Naive B cell (primary cell): ENCODE measurements at regions not wholly inside any gene's neighbourhood (a gene's known extent, or its start where the extent isn't known, plus 50 kb on each side); places are given as distances from the start of the nearest gene placed in this dataset.
A peak's percentile ranks its signal among the peaks of the same experiment; 100 is the strongest.
"Not testable (repeated sequence)": the region's sequence is repeated elsewhere in the genome, so short reads cannot be mapped to it uniquely, and the experiment has no call there.

Experiments
- ATAC-seq, 2 donors: fragments of 150-1000 bp; cut with Tn5 transposase; 2 replicates each; pipeline ENCODE4 v1.10.0; 2021; ENCODE audit warnings: low read depth in 2 of 2, mild to moderate bottlenecking in 2 of 2, moderate library complexity in 2 of 2
- DNase-seq: peaks from one replicate; pipeline ENCODE4 v3.0.0; 2022
- H3K27ac Mint-ChIP-seq, 6 donors: one replicate each; pipeline ENCODE4 v1.8.0; 2020 to 2022; ENCODE audit warnings: mild to moderate bottlenecking in 6 of 6, mixed read lengths in 6 of 6, moderate library complexity in 5 of 6, inconsistent platforms in 2 of 6
- H3K27me3 Mint-ChIP-seq, 3 donors: one replicate each; pipeline ENCODE4 v1.8.0; 2021 to 2022; ENCODE audit warnings: mixed read lengths in 3 of 3, mild to moderate bottlenecking in 1 of 3
- H3K36me3 Mint-ChIP-seq, 2 donors: one replicate each; pipeline ENCODE4 v1.8.0; 2020 to 2022; ENCODE audit warnings: mixed read lengths in 2 of 2, inconsistent platforms in 1 of 2, mild to moderate bottlenecking in 1 of 2
- H3K4me1 Mint-ChIP-seq, 3 donors: one replicate each; pipeline ENCODE4 v1.8.0; 2020 to 2022; ENCODE audit warnings: mixed read lengths in 3 of 3, inconsistent platforms in 1 of 3, mild to moderate bottlenecking in 1 of 3, moderate library complexity in 1 of 3
- H3K4me3 Mint-ChIP-seq, 8 donors: one replicate each; pipeline ENCODE4 v1.8.0; 2020 to 2022; ENCODE audit warnings: mild to moderate bottlenecking in 8 of 8, mixed read lengths in 8 of 8, moderate library complexity in 8 of 8, inconsistent platforms in 2 of 8
- H3K9me3 Mint-ChIP-seq, 7 donors: one replicate each; pipeline ENCODE4 v1.8.0; 2020 to 2022; ENCODE audit warnings: mixed read lengths in 7 of 7, mild to moderate bottlenecking in 5 of 7, inconsistent platforms in 2 of 7, moderate library complexity in 1 of 7

GRCh38 chr3:81182086-81182875, 579.2 kb downstream of the GBE1 start:
- H3K27me3 Mint-ChIP-seq, H3K4me3 Mint-ChIP-seq, DNase-seq, ATAC-seq, H3K36me3 Mint-ChIP-seq, H3K4me1 Mint-ChIP-seq: not testable (repeated sequence)
- peak overlapping the region in 1 of 6 donors; percentile 25 for H3K27ac Mint-ChIP-seq
- peaks cover 4 to 19% (median 12%) of the 10 kb centered on the region in 7 donors for H3K9me3 Mint-ChIP-seq

DNA sequence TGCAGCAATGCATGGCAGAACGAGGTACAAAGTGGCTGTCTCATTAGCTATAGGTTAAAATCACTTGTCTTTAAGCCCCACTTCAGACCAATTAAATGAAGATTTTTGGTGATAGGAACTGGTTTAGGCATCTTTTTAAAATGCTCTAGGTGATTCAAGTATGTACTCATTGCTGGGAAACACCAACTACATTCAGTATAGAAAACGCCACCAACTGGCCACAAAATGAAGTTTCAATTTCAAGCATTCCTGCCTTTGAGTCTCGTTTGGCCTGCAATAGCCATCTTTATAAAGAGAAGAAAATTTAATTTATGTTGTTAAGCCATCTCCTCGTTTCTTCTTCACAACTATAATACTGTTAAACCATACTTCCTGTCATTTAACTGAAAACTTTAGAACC, 587.9 kb downstream of the GBE1 start:
- no peak for ATAC-seq

DNA sequence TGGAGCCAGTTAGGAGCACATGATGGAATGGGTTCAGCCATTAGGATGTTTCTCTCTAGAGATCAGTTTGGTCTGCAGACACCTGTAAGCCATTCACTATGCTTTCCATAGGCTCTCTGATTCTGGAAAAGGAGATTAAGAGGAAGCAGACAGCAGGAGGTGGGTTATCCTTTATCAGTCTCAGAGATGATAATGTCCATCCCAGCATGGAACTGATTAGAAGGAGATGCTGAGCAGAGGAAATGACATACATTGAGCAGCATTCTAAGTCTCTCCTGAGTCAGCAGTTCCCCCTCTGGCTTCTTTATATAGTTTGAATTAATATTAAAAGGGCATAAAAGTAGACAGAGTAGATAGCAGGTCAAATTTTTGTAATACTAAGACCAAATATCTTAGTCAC, 591.1 kb downstream of the GBE1 start:
- ATAC-seq, result no peak
- H3K9me3 Mint-ChIP-seq, result peaks cover 0 to 11% (median 4%) of the 10 kb centered on the region in 7 donors

More for the DNA sequence above, 587.9 kb downstream of the GBE1 start:
- Mint-ChIP-seq H3K27me3 (no peaks in the 10 kb centered on the region), H3K4me1 (no peaks in the 10 kb centered on the region), H3K9me3 (peaks cover 0 to 7% (median 0%) of the 10 kb centered on the region in 7 donors), H3K36me3 (no peaks in the 10 kb centered on the region), H3K27ac (no peak overlapping the region), H3K4me3 (no peak overlapping the region)
- DNase-seq, result no peak

DNA sequence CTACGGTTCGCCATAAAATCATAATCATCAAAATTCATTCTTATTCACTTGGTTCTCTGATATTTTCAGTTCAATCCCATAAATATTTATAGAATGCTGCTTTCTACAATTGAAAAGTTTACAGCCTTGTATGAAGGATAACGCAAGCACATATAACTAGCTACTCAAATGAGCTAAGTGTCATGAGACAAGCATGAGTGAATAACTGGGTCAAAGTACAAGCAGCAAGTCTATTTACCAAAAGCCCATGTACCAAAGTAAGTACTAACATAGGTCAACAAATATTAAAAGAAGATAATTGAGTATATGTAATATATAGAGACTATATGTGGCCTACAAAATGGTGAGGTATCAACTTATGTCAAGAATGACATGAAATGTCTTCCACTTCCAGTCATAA, 596.6 kb downstream of the GBE1 start:
- H3K4me1 Mint-ChIP-seq, result no peaks in the 10 kb centered on the region
- H3K4me3 Mint-ChIP-seq, result no peak overlapping the region
- ATAC-seq (no peak), DNase-seq (no peak)
- H3K27me3 Mint-ChIP-seq, result no peaks in the 10 kb centered on the region
- H3K27ac Mint-ChIP-seq, result no peak overlapping the region
- no peaks in the 10 kb centered on the region for H3K36me3 Mint-ChIP-seq
- peaks cover 0 to 11% (median 4%) of the 10 kb centered on the region in 7 donors for H3K9me3 Mint-ChIP-seq

More for the DNA sequence above, 591.1 kb downstream of the GBE1 start:
- H3K4me1 Mint-ChIP-seq, result no peaks in the 10 kb centered on the region
- H3K4me3 Mint-ChIP-seq, result no peak overlapping the region
- H3K36me3 Mint-ChIP-seq, result no peaks in the 10 kb centered on the region
- no peak for DNase-seq
- no peaks in the 10 kb centered on the region for H3K27me3 Mint-ChIP-seq
- H3K27ac Mint-ChIP-seq, result no peak overlapping the region

- DNase-seq, result no peak
- no peak overlapping the region for H3K27ac Mint-ChIP-seq
- H3K9me3 Mint-ChIP-seq, result peaks cover 0 to 9% (median 4%) of the 10 kb centered on the region in 7 donors
- H3K36me3 Mint-ChIP-seq, result no peaks in the 10 kb centered on the region
- H3K4me1 Mint-ChIP-seq, result no peaks in the 10 kb centered on the region
- H3K4me3 Mint-ChIP-seq, result no peak overlapping the region
- ATAC-seq, result no peak
- no peaks in the 10 kb centered on the region for H3K27me3 Mint-ChIP-seq
Observed at GRCh38 chr3:81161851-81162250, 599.6 kb downstream of the GBE1 start.

- no peak for DNase-seq
- no peak for ATAC-seq
- Mint-ChIP-seq H3K4me3 (no peak overlapping the region), H3K36me3 (no peaks in the 10 kb centered on the region), H3K9me3 (peaks cover 0 to 14% (median 7%) of the 10 kb centered on the region in 7 donors), H3K27me3 (no peaks in the 10 kb centered on the region), H3K27ac (no peak overlapping the region), H3K4me1 (no peaks in the 10 kb centered on the region)
Observed at GRCh38 chr3:81161100-81161499, 600.3 kb downstream of the GBE1 start.

DNA sequence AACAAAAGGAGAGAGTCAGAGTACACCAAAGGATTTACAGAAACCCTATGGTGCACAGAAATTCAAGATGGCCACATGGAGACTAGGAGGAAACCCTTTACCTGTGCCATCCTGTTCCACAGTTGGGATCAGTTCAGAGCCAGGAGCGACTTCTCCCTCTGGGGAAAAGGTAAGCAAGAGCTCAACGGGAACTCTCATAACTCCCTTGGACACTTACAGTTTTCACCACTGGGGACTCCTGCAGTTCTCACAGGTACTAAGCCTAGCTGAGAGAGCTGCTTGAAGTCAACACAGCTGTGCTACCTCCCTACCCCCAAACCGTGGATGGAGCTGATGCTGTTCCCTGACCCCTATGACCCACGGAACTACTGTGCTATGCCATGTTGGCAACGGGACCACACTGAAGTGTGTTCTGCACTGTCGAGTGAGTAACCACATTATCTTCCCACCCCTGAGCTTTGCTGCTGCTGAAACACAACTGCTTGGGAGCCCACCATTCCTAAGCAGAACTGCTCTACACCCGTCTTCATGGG, 606.8 kb downstream of the GBE1 start:
- no peak overlapping the region for H3K27ac Mint-ChIP-seq
- H3K4me1 Mint-ChIP-seq, result no peaks in the 10 kb centered on the region
- H3K9me3 Mint-ChIP-seq, result peaks cover 2 to 17% (median 10%) of the 10 kb centered on the region in 7 donors

DNA sequence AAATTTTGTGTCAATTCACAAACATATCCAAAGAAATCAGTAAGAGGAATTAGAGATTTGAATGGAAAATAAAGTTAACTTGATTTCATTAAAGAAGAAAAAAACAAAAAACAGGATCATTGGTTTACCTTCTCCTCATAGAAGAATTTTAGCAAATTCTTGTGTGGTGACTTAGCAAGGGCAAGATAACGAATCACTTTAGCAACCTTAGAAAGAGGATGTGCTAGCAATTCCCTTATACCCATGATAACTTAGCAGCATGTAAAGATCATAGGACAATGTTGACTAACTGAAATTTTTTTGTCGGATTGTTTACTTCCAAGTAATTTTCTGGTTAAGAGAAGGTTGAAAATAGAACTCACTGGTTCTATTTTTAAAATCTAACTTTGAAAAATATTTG, 609.3 kb downstream of the GBE1 start:
- DNase-seq (no peak), ATAC-seq (no peak)
- H3K27me3 Mint-ChIP-seq, result no peaks in the 10 kb centered on the region
- no peak overlapping the region for H3K4me3 Mint-ChIP-seq
- H3K9me3 Mint-ChIP-seq, result peaks cover 2 to 17% (median 8%) of the 10 kb centered on the region in 7 donors
- H3K36me3 Mint-ChIP-seq, result no peaks in the 10 kb centered on the region
- no peaks in the 10 kb centered on the region for H3K4me1 Mint-ChIP-seq
- H3K27ac Mint-ChIP-seq, result no peak overlapping the region

More for the DNA sequence above, 606.8 kb downstream of the GBE1 start:
- Mint-ChIP-seq H3K4me3 (no peak overlapping the region), H3K36me3 (no peaks in the 10 kb centered on the region), H3K27me3 (no peaks in the 10 kb centered on the region)
- no peak for DNase-seq
- ATAC-seq, result no peak

DNA sequence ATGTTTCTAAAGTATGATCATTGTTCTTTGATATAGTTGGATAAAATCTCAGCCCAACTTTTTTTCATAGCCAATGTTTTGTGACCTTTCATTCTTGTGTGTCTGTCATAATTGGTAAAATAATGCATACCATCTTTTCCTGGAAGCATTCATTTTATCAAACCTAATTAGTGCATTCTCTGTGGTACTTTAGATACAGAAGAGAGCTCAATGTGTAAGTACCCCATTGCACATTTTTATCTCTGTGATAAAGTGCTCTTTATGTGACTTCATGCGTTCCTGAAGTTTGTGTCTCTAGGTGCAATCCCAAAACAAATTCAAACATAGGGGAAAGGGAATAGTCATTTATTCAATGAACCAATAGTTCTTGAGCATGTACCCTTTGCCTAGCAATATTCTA, 628.5 kb downstream of the GBE1 start:
- no peak overlapping the region for H3K27ac Mint-ChIP-seq
- ATAC-seq (no peak), DNase-seq (no peak)
- no peaks in the 10 kb centered on the region for H3K36me3 Mint-ChIP-seq
- no peak overlapping the region for H3K4me3 Mint-ChIP-seq
- H3K27me3 Mint-ChIP-seq, result no peaks in the 10 kb centered on the region
- H3K9me3 Mint-ChIP-seq, result peaks cover 1 to 22% (median 4%) of the 10 kb centered on the region in 7 donors
- no peaks in the 10 kb centered on the region for H3K4me1 Mint-ChIP-seq

DNA sequence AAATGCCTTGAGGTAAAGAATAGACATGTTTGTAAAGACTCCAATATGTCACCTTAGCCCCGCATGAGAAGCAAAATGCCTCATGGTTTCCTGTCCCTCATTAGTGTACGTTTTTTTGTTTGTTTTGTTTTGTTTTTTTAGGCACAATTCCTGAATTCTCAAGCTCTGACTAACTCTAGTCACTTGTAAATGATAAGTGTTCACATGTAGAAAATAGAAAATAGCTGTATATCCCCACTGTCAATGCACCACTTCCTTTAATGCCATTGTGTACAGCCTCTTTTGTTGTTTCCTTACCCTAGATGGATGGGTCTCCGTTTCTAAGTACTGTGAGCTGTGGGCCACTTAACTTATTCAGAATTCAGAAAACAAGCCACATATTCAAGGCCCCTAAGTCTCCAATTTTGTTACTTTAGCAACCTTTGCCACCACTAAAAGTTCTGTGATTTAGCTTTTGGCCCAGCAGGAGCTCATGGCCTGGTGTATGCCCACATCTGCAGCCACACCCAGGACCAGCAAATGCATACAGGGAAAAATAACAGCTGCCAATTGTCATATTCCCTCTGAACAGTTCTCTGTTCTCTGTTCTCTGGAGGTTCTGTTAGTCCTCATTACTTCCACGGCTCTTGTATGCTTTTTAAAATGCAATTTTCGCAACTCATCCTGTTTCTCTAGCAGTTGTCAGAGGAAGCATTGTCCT, 655.5 kb downstream of the GBE1 start:
- Mint-ChIP-seq H3K27ac (no peak overlapping the region), H3K27me3 (no peaks in the 10 kb centered on the region), H3K36me3 (no peaks in the 10 kb centered on the region)

GRCh38 chr3:81105206-81105605, 656.2 kb downstream of the GBE1 start:
- Mint-ChIP-seq H3K4me3 (no peak overlapping the region), H3K9me3 (peaks cover 0 to 10% (median 3%) of the 10 kb centered on the region in 7 donors), H3K27me3 (no peaks in the 10 kb centered on the region), H3K4me1 (no peaks in the 10 kb centered on the region), H3K36me3 (no peaks in the 10 kb centered on the region), H3K27ac (no peak overlapping the region)
- no peak for DNase-seq
- ATAC-seq, result no peak

More for the DNA sequence above, 655.5 kb downstream of the GBE1 start:
- Mint-ChIP-seq H3K4me1 (no peaks in the 10 kb centered on the region), H3K4me3 (no peak overlapping the region), H3K9me3 (peaks cover 2 to 10% (median 4%) of the 10 kb centered on the region in 7 donors)
- no peak for DNase-seq
- ATAC-seq, result no peak

DNA sequence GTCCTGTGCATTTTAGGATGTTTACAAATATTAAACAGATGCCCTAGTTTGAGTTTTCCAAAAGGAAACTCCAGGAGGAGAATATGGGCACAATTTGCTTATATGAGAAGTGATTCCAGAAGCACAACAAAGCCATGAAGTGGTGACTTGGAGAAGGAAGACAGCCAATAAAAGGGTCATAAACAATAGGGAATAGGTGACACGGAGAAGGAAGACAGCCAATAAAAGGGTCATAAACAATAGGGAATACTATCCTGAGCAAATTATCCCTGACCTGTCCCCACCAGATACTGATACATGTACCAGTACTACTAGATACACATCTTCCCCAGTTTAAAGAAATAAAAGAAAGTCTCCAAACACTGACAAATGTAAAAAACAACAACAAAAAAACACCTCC, 663.6 kb downstream of the GBE1 start:
- ATAC-seq (no peak), DNase-seq (no peak)
- Mint-ChIP-seq H3K9me3 (peaks cover 0 to 6% (median 4%) of the 10 kb centered on the region in 7 donors), H3K4me1 (no peaks in the 10 kb centered on the region), H3K27me3 (no peaks in the 10 kb centered on the region), H3K27ac (no peak overlapping the region), H3K36me3 (no peaks in the 10 kb centered on the region), H3K4me3 (no peak overlapping the region)

DNA sequence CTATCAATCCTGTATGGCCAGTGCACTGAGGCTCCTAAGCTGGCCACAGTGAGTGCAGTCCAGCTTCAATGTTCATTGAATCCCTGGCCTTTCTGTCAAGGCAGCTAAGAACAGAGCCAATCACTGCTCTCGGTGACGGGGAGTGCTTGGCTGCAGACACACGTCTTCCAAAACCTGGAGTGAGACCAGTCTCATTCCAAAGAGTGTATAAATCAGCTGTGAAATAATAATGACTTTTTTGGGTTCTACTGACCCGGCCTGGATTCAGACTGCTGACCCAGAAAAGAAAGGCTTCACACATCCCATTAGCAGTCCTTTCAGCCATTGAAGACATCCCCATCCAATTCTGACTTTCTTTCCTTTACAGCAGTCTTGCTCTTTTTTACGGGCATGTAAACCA, 665.5 kb downstream of the GBE1 start:
- H3K4me1 Mint-ChIP-seq, result no peaks in the 10 kb centered on the region
- H3K27me3 Mint-ChIP-seq, result no peaks in the 10 kb centered on the region
- no peak overlapping the region for H3K4me3 Mint-ChIP-seq
- peaks cover 0 to 6% (median 5%) of the 10 kb centered on the region in 7 donors for H3K9me3 Mint-ChIP-seq
- H3K27ac Mint-ChIP-seq, result peak overlapping the region in 1 of 6 donors; percentile 51
- DNase-seq, result no peak
- H3K36me3 Mint-ChIP-seq, result no peaks in the 10 kb centered on the region
- no peak for ATAC-seq

DNA sequence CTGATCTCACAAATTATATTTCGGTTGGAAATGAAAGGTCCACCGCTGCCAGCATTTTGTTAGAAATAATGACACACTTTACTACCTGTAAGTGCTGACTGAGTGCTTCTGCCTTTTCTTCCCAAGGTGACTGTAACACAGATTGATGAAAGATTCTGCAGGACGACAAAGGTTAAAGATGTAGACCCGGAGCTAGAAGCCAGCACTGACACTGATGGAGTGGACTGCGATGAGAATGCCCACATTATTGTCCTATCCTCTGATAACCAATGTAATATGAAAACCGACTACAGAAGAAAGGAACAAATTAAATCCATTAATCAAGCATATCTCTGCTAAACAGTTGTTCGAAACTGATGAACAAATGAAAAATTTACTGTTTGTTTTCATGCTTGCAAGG, 666.5 kb downstream of the GBE1 start:
- no peak for ATAC-seq

More for the DNA sequence above, 666.5 kb downstream of the GBE1 start:
- Mint-ChIP-seq H3K4me1 (no peaks in the 10 kb centered on the region), H3K27ac (no peak overlapping the region), H3K36me3 (no peaks in the 10 kb centered on the region), H3K9me3 (peaks cover 0 to 14% (median 5%) of the 10 kb centered on the region in 7 donors), H3K27me3 (no peaks in the 10 kb centered on the region), H3K4me3 (no peak overlapping the region)
- no peak for DNase-seq
